GM23338 (cell line): ENCODE measurements at regions not wholly inside any gene's neighbourhood (a gene's known extent, or its start where the extent isn't known, plus 50 kb on each side); places are given as distances from the start of the nearest gene placed in this dataset.
"Not testable (repeated sequence)": the region's sequence is repeated elsewhere in the genome, so short reads cannot be mapped to it uniquely, and the experiment has no call there.

ENCODE experiments used
- ATAC-seq: fragments of 200-7000 bp; cut with Tn5 transposase; 3 replicates; pipeline ENCODE4 v1.9.1; 2020
- DNase-seq: peaks from one replicate; pipeline ENCODE4 v3.0.0-alpha.2; 2015; ENCODE audit warnings: low spot score
- H2AFZ ChIP-seq: fragments of 200-600 bp; sonication (generic); 2 replicates; pipeline ENCODE4 v1.8.0; 2016; ENCODE audit warnings: antibody characterized with exemption, mild to moderate bottlenecking, moderate library complexity
- H3F3A ChIP-seq: fragments of 200-600 bp; sonication (generic); replicated peaks from 2 replicates; pipeline ENCODE4 v1.8.0; 2017; ENCODE audit warnings: antibody characterized with exemption, mixed run types, low read depth
- H3K27ac ChIP-seq: fragments of 200-600 bp; sonication (generic); 2 replicates; pipeline ENCODE4 v1.6.1; 2016; ENCODE audit warnings: low read depth
- H3K27me3 ChIP-seq: fragments of 200-600 bp; sonication (generic); 2 replicates; pipeline ENCODE4 v1.8.0; 2016; ENCODE audit warnings: mild to moderate bottlenecking, mixed run types, moderate library complexity; ENCODE audit not compliant: insufficient read depth
- H3K36me3 ChIP-seq: fragments of 200-600 bp; sonication (generic); 2 replicates; pipeline ENCODE4 v1.8.0; 2016; ENCODE audit warnings: mild to moderate bottlenecking; ENCODE audit not compliant: insufficient read depth
- H3K4me1 ChIP-seq: fragments of 200-600 bp; sonication (generic); 2 replicates; pipeline ENCODE4 v1.8.0; 2016; ENCODE audit warnings: mild to moderate bottlenecking, moderate library complexity; ENCODE audit not compliant: insufficient read depth
- H3K4me2 ChIP-seq: fragments of 200-600 bp; sonication (generic); 2 replicates; pipeline ENCODE4 v1.7.1; 2017; ENCODE audit warnings: mixed run types
- H3K4me3 ChIP-seq: fragments of 200-600 bp; sonication (generic); 2 replicates; pipeline ENCODE4 v1.6.1; 2016; ENCODE audit warnings: mixed run types
- H3K79me2 ChIP-seq: fragments of 200-600 bp; sonication (generic); replicated peaks from 2 replicates; pipeline ENCODE4 v1.8.0; 2017; ENCODE audit warnings: mild to moderate bottlenecking; ENCODE audit not compliant: insufficient read depth
- H3K9me2 ChIP-seq: fragments of 200-600 bp; sonication (generic); 2 replicates; pipeline ENCODE4 v1.8.0; 2017; ENCODE audit not compliant: insufficient read depth
- H4K20me1 ChIP-seq: fragments of 200-600 bp; sonication (generic); replicated peaks from 2 replicates; pipeline ENCODE4 v1.8.0; 2017; ENCODE audit warnings: mild to moderate bottlenecking; ENCODE audit not compliant: insufficient read depth
- H3K27ac Mint-ChIP-seq: 2 replicates; pipeline ENCODE4 v1.8.0; 2020; ENCODE audit warnings: inconsistent platforms, mild to moderate bottlenecking, moderate library complexity, mixed read lengths
- H3K27me3 Mint-ChIP-seq: 3 replicates; pipeline ENCODE4 v1.8.0; 2022; ENCODE audit warnings: low read depth, mild to moderate bottlenecking, moderate library complexity, mixed read lengths, inconsistent platforms; ENCODE audit not compliant: insufficient read depth, poor library complexity
- H3K36me3 Mint-ChIP-seq: 3 replicates; pipeline ENCODE4 v1.8.0; 2021; ENCODE audit warnings: low read depth, mild to moderate bottlenecking, inconsistent platforms, moderate library complexity, mixed read lengths
- H3K4me1 Mint-ChIP-seq: 3 replicates; pipeline ENCODE4 v1.8.0; 2020; ENCODE audit warnings: mild to moderate bottlenecking, inconsistent platforms, mixed read lengths
- H3K4me3 Mint-ChIP-seq: 3 replicates; pipeline ENCODE4 v1.8.0; 2021; ENCODE audit warnings: moderate library complexity, mild to moderate bottlenecking, inconsistent platforms, mixed read lengths
- H3K9me3 Mint-ChIP-seq: 3 replicates; pipeline ENCODE4 v1.8.0; 2020; ENCODE audit warnings: moderate library complexity, mild to moderate bottlenecking, inconsistent platforms, mixed read lengths
- CREB1 ChIP-seq: fragments of 250-450 bp; sonication (Bioruptor Pico); IDR thresholded peaks from 2 replicates; pipeline ENCODE4 v1.5.0; 2020; ENCODE audit warnings: low read depth, mild to moderate bottlenecking, moderate library complexity
- ETS1 ChIP-seq: IDR thresholded peaks from 2 replicates; pipeline ENCODE4 v1.6.1; 2016; ENCODE audit warnings: antibody characterized with exemption
- EZH2 ChIP-seq: fragments of 200-600 bp; sonication (generic); IDR thresholded peaks from one replicate; pipeline ENCODE4 v1.8.0; 2017; ENCODE audit warnings: antibody characterized with exemption, mild to moderate bottlenecking, low read depth; ENCODE audit not compliant: unreplicated experiment
- EZH2phosphoT487 ChIP-seq: fragments of 200-600 bp; sonication (generic); IDR thresholded peaks from one replicate; pipeline ENCODE4 v1.8.1; 2018; ENCODE audit warnings: antibody characterized with exemption; ENCODE audit not compliant: unreplicated experiment
- JUNB ChIP-seq: IDR thresholded peaks from one replicate; pipeline ENCODE4 v1.6.1; 2016; ENCODE audit warnings: antibody characterized with exemption; ENCODE audit not compliant: unreplicated experiment
- NANOG ChIP-seq: IDR thresholded peaks from 2 replicates; pipeline ENCODE4 v1.6.1; 2016; ENCODE audit warnings: antibody characterized with exemption, borderline replicate concordance
- POLR2AphosphoS5 ChIP-seq: IDR thresholded peaks from 2 replicates; pipeline ENCODE4 v1.6.1; 2016; ENCODE audit warnings: antibody characterized with exemption, low read depth
- ZNF114 ChIP-seq: fragments of 250-450 bp; sonication (Bioruptor Pico); IDR thresholded peaks from 2 replicates; pipeline ENCODE4 v1.5.0; 2020; ENCODE audit warnings: mild to moderate bottlenecking, moderate library complexity
- ZNF331 ChIP-seq: fragments of 250-450 bp; sonication (Bioruptor Pico); IDR thresholded peaks from 2 replicates; pipeline ENCODE4 v1.5.0; 2020; ENCODE audit warnings: low read depth, mild to moderate bottlenecking, moderate library complexity
- ZNF462 ChIP-seq: fragments of 250-450 bp; sonication (Bioruptor Pico); IDR thresholded peaks from 2 replicates; pipeline ENCODE4 v1.5.0; 2020; ENCODE audit warnings: mild to moderate bottlenecking, moderate library complexity

- ATAC-seq, H3K27me3 ChIP-seq, H3F3A ChIP-seq, H3K27ac ChIP-seq, H3K27me3 Mint-ChIP-seq, H3K79me2 ChIP-seq, H3K9me3 Mint-ChIP-seq, H2AFZ ChIP-seq, H3K9me2 ChIP-seq, H4K20me1 ChIP-seq, H3K36me3 Mint-ChIP-seq, H3K36me3 ChIP-seq, H3K4me2 ChIP-seq, H3K4me3 ChIP-seq, DNase-seq, H3K27ac Mint-ChIP-seq, H3K4me3 Mint-ChIP-seq: not testable (repeated sequence)
- peaks cover 17% of the 10 kb centered on the region for H3K4me1 ChIP-seq
- H3K4me1 Mint-ChIP-seq: peaks cover 13% of the 10 kb centered on the region
These were observed 69.7 kb upstream of the CCN2 start for GRCh38 chr6:132020918-132021317.

- no peaks in the 10 kb centered on the region for H3F3A ChIP-seq
- no peaks in the 10 kb centered on the region for H3K36me3 ChIP-seq
- H3K4me3 ChIP-seq: no peak overlapping the region
- H3K27ac ChIP-seq: no peak overlapping the region
- peaks cover 6% of the 10 kb centered on the region; the same call in 2 of the 3 replicates for H3K4me1 Mint-ChIP-seq
- H3K27me3 ChIP-seq: no peaks in the 10 kb centered on the region
- no peaks in the 10 kb centered on the region for H3K36me3 Mint-ChIP-seq
- DNase-seq (no peak), ATAC-seq (0 out of 3 replicates have a peak, but pooled peaks have one; percentile 30)
- H3K27ac Mint-ChIP-seq: no peak overlapping the region
- H3K9me2 ChIP-seq: no peaks in the 10 kb centered on the region
- no peaks in the 10 kb centered on the region for H4K20me1 ChIP-seq
- H3K9me3 Mint-ChIP-seq: no peaks in the 10 kb centered on the region; the same call in 2 of the 3 replicates
- no peak overlapping the region for H3K4me3 Mint-ChIP-seq
- peaks cover 9% of the 10 kb centered on the region for H3K4me1 ChIP-seq
- H3K27me3 Mint-ChIP-seq: no peaks in the 10 kb centered on the region
- no peak overlapping the region for H2AFZ ChIP-seq
- TF ChIP-seq JUNB (no peak), ZNF331 (CRISPR knock-in tag) (no peak), EZH2phosphoT487 (no peak), ETS1 (no peak), ZNF114 (CRISPR knock-in tag) (no peak), NANOG (no peak), POLR2AphosphoS5 (no peak), EZH2 (no peak), CREB1 (CRISPR knock-in tag) (no peak), ZNF462 (CRISPR knock-in tag) (no peak)
- H3K4me2 ChIP-seq: no peak overlapping the region
- H3K79me2 ChIP-seq: no peaks in the 10 kb centered on the region
These were observed 69.0 kb upstream of the CCN2 start for GRCh38 chr6:132020138-132020581.
